Small intestine (tissue), 7 donors: ENCODE measurements at regions not wholly inside any gene's neighbourhood (a gene's known extent, or its start where the extent isn't known, plus 50 kb on each side); places are given as distances from the start of the nearest gene placed in this dataset.

Experiments
- DNase-seq, 2 donors: peaks; one replicate each; pipeline versions ENCODE4 v3.0.0 to v3.0.0-alpha.2; 2013
- FAIRE-seq: peaks from 2 replicates; lab custom pipeline; 2012; peaks lifted over from hg19 to GRCh38; lab: Jason Lieb, UNC
- H3K27ac ChIP-seq, 3 donors: one replicate each; pipeline ENCODE4 v1.5.1; 2013; ENCODE audit warnings: low read length in 2 of 3, mild to moderate bottlenecking in 2 of 3, control low read depth in 1 of 3, inconsistent platforms in 1 of 3, low read depth in 1 of 3, moderate library complexity in 1 of 3
- H3K27me3 ChIP-seq, 3 donors: one replicate each; pipeline ENCODE4 v1.6.1; 2013; ENCODE audit warnings: low read length in 3 of 3, inconsistent platforms in 1 of 3; ENCODE audit not compliant: control insufficient read depth in 3 of 3, insufficient read depth in 3 of 3
- H3K36me3 ChIP-seq, 3 donors: one replicate each; pipeline ENCODE4 v1.6.1; 2013; ENCODE audit warnings: low read length in 3 of 3, inconsistent platforms in 1 of 3, low read depth in 1 of 3, mild to moderate bottlenecking in 1 of 3, moderate library complexity in 1 of 3; ENCODE audit not compliant: control insufficient read depth in 3 of 3, insufficient read depth in 2 of 3
- H3K4me1 ChIP-seq, 3 donors: one replicate each; pipeline ENCODE4 v1.6.1; 2013; ENCODE audit warnings: low read length in 2 of 3, inconsistent platforms in 1 of 3, low read depth in 1 of 3, mild to moderate bottlenecking in 1 of 3, moderate library complexity in 1 of 3; ENCODE audit not compliant: control insufficient read depth in 3 of 3, insufficient read depth in 2 of 3
- H3K4me3 ChIP-seq, 3 donors: one replicate each; pipeline ENCODE4 v1.5.1; 2013; ENCODE audit warnings: low read length in 3 of 3, control low read depth in 1 of 3, inconsistent platforms in 1 of 3, low read depth in 1 of 3, mild to moderate bottlenecking in 1 of 3, moderate library complexity in 1 of 3
- H3K9me3 ChIP-seq, 2 donors: one replicate each; pipeline ENCODE4 v1.6.1; 2013; ENCODE audit warnings: low read depth in 1 of 2, low read length in 1 of 2; ENCODE audit not compliant: control insufficient read depth in 2 of 2, insufficient read depth in 1 of 2
- whole genome bisulfite sequencing, 3 donors: extraction: QIAGEN DNeasy Blood & Tissue Kit; methylation state at CpG; one replicate each; pipeline ENCODE4 v1.1.7; 2013; 5-methylcytosine and 5-hydroxymethylcytosine counted together
- donor health status: healthy with polysubstance abuse.
- donor health status: control.
- donor health status: control.
- donor health status: Bipolar disorder and iron deficiency.
- donor health status: healthy.

- no peak overlapping the region for H3K27ac ChIP-seq
- DNase-seq = no peak
- FAIRE-seq = no peak
- no peaks in the 10 kb centered on the region for H3K9me3 ChIP-seq
- no peaks in the 10 kb centered on the region for H3K4me1 ChIP-seq
- peaks cover 0 to 5% (median 4%) of the 10 kb centered on the region in 3 donors for H3K27me3 ChIP-seq
- H3K4me3 ChIP-seq = no peak overlapping the region
- H3K36me3 ChIP-seq = no peaks in the 10 kb centered on the region
- 24 to 42% (median 38%) methylated on average over 9 to 12 of the region's 12 CpGs for WGBS, 3 donors
Observed at GRCh38 chr1:2863648-2863963, 62.1 kb upstream of the TTC34 start.

- Histone ChIP-seq H3K27ac (no peak overlapping the region), H3K27me3 (peaks cover 0 to 5% (median 4%) of the 10 kb centered on the region in 3 donors), H3K4me1 (no peaks in the 10 kb centered on the region), H3K36me3 (no peaks in the 10 kb centered on the region), H3K4me3 (no peak overlapping the region), H3K9me3 (no peaks in the 10 kb centered on the region)
- DNase-seq (no peak), FAIRE-seq (no peak)
- WGBS, 3 donors = 59 to 69% (median 61%) methylated on average over 29 of the region's 29 CpGs
Observed at GRCh38 chr1:2864203-2864905, 62.9 kb upstream of the TTC34 start.

GRCh38 chr1:2865000-2865399 is 63.5 kb upstream of the TTC34 start:
- Histone ChIP-seq H3K4me1 (no peaks in the 10 kb centered on the region), H3K4me3 (no peak overlapping the region), H3K9me3 (no peaks in the 10 kb centered on the region), H3K27ac (no peak overlapping the region), H3K27me3 (peaks cover 0 to 5% (median 4%) of the 10 kb centered on the region in 3 donors), H3K36me3 (no peaks in the 10 kb centered on the region)
- DNase-seq (no peak), FAIRE-seq (no peak)
- 68 to 86% (median 73%) methylated on average over 9 of the region's 9 CpGs for WGBS, 3 donors

GRCh38 chr1:2865571-2866421 is 64.3 kb upstream of the TTC34 start:
- no peak for DNase-seq
- Histone ChIP-seq H3K27me3 (peaks cover 0 to 5% (median 4%) of the 10 kb centered on the region in 3 donors), H3K36me3 (no peaks in the 10 kb centered on the region), H3K9me3 (peaks cover 0 to 3% of the 10 kb centered on the region in 2 donors), H3K4me3 (no peak overlapping the region), H3K27ac (no peak overlapping the region), H3K4me1 (no peaks in the 10 kb centered on the region)
- no peak for FAIRE-seq
- 49 to 67% (median 56%) methylated on average over 27 to 28 of the region's 28 CpGs for WGBS, 3 donors

GRCh38 chr1:2866422-2867086 is 65.1 kb upstream of the TTC34 start:
- Histone ChIP-seq H3K9me3 (peaks cover 2 to 10% of the 10 kb centered on the region in 2 donors), H3K4me3 (no peak overlapping the region), H3K27ac (no peak overlapping the region), H3K27me3 (peaks cover 0 to 5% (median 4%) of the 10 kb centered on the region in 3 donors), H3K36me3 (no peaks in the 10 kb centered on the region), H3K4me1 (no peaks in the 10 kb centered on the region)
- 21 to 57% (median 38%) methylated on average over 23 to 26 of the region's 26 CpGs for WGBS, 3 donors
- DNase-seq (peak in 1 of 2 donors; percentile 57), FAIRE-seq (no peak)

- no peak for DNase-seq
Observed at GRCh38 chr1:2867087-2867425, 65.6 kb upstream of the TTC34 start.

GRCh38 chr1:2867861-2868260 is 66.4 kb upstream of the TTC34 start:
- H3K36me3 ChIP-seq = no peaks in the 10 kb centered on the region
- 59 to 64% (median 63%) methylated on average over 6 to 10 of the region's 10 CpGs for WGBS, 3 donors
- H3K27ac ChIP-seq = no peak overlapping the region

More at GRCh38 chr1:2867087-2867425, 65.6 kb upstream of the TTC34 start:
- H3K27me3 ChIP-seq = peaks cover 0 to 5% (median 4%) of the 10 kb centered on the region in 3 donors
- no peak overlapping the region for H3K27ac ChIP-seq
- H3K36me3 ChIP-seq = no peaks in the 10 kb centered on the region
- no peaks in the 10 kb centered on the region for H3K4me1 ChIP-seq
- no peak for FAIRE-seq
- WGBS, 3 donors = 76 to 81% (median 78%) methylated on average over 11 of the region's 11 CpGs
- peaks cover 2 to 15% of the 10 kb centered on the region in 2 donors for H3K9me3 ChIP-seq
- no peak overlapping the region for H3K4me3 ChIP-seq

GRCh38 chr1:2868571-2869195 is 67.2 kb upstream of the TTC34 start:
- DNase-seq (no peak), FAIRE-seq (no peak)
- H3K4me1 ChIP-seq = no peaks in the 10 kb centered on the region
- peaks cover 2 to 16% of the 10 kb centered on the region in 2 donors for H3K9me3 ChIP-seq
- peaks cover 0 to 5% (median 4%) of the 10 kb centered on the region in 3 donors for H3K27me3 ChIP-seq
- H3K36me3 ChIP-seq = no peaks in the 10 kb centered on the region
- no peak overlapping the region for H3K27ac ChIP-seq
- WGBS, 3 donors = 57 to 65% (median 64%) methylated on average over 22 to 23 of the region's 23 CpGs
- H3K4me3 ChIP-seq = no peak overlapping the region

More at GRCh38 chr1:2867861-2868260, 66.4 kb upstream of the TTC34 start:
- DNase-seq = no peak
- peaks cover 0 to 5% (median 4%) of the 10 kb centered on the region in 3 donors for H3K27me3 ChIP-seq
- peaks cover 2 to 16% of the 10 kb centered on the region in 2 donors for H3K9me3 ChIP-seq
- no peaks in the 10 kb centered on the region for H3K4me1 ChIP-seq
- no peak for FAIRE-seq
- H3K4me3 ChIP-seq = no peak overlapping the region
